NCI-H2081 (cell line): ENCODE measurements at regions not wholly inside any gene's neighbourhood (a gene's known extent, or its start where the extent isn't known, plus 50 kb on each side); places are given as distances from the start of the nearest gene placed in this dataset.
A peak's percentile ranks its signal among the peaks of the same experiment; 100 is the strongest.
"Not testable (repeated sequence)": the region's sequence is repeated elsewhere in the genome, so short reads cannot be mapped to it uniquely, and the experiment has no call there.

Experiments
- DNase-seq, 2 experiments: peaks; one replicate each; lab custom pipeline; 2025; lab: John Stamatoyannopoulos, UW

DNA sequence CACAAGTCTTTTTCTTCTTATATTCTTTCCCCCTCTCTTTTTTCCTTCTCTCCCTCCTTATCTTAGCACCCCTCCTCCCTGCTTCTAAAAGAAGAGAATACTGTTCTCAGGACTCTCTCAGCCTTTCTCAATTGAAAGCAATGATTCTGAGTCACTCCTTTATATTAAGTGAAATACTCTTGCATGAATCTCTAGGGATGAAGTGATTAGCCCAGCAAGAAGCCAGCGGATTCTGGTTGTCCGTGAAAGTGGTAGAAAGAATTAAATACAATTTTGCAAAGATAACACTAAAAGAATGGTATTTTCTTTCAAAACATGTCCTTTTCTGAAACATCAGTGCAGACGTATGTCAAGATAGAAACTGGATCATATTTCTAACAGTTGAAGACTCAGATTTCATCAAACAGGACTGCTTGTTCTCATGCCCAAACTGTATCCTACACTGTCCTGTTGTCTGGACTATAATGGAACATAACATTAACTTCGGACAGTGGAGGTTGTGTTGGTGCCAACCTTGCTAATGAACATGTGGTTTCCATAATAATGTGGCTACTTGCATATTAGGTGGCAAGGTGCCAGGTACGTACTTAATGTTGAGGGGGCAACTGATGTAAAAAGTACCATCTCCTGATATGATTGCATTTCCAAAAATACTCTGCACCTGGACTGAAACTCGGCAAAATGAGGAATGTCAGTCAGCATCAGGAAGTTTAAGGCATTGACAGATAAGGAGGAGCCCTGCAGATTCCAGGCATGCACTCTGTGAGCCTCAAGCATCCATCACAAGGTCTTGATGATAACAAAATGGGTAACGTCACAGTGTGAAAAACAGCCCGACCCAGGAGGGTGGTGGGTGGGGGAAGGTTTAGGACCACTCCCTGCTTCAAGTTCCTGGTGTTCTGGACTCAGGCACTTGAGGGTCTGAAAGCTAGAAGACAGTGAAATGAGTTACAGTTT is 357.2 kb downstream of the DLEU7 start:
- no peak for DNase-seq

DNA sequence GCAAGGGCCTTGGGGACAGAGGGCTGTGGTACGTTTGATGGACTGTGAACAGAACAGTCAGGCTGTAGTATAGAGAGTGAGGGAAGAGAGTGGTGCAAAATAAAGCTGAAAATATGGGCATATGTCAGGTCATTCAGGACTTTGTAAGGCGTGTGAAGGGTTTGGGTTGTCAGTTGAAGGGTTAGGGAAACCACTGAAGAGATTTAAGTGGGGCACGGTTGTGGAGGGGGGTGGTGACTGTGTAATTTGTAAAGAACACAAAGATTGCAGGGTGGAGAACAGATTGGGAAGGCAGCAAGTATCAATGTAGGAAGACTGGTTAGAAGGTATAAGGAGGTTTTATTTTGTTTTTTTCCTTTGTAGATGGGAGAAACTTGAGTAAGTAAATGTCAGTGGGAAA is 349.8 kb downstream of the DLEU7 start:
- no peak for DNase-seq

DNA sequence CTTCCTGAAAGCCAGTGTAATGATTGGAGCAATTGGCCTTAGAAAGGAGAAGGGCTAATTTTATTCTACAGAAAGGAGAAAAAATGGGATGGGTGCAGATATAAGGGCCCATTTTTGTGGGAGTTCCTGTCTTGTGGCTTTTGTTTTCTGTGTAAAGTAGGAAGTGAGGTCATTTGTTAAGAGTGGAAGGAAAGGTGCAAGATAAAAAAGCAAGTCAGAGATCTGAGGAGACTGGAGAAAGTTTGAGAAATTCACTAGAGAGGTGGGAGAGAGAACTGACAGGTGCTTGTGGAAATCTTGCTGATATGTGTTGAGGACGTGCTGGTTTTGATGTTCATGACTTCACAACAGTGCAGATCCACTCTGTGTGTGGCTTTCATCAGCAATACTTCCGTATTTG is 349.4 kb downstream of the DLEU7 start:
- DNase-seq: no peak

DNA sequence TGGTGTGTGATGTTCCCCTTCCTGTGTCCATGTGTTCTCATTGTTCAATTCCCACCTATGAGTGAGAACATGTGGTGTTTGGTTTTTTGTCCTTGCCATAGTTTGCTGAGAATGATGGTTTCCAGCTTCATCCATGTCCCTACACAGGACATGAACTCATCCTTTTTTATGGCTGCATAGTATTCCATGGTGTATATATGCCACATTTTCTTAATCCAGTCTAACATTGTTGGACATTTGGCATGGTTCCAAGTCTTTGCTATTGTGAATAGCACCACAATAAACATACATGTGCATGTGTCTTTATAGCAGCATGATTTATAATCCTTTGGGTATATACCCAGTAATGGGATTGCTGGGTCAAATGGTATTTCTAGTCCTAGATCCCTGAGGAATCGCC is 340.3 kb downstream of the DLEU7 start:
- DNase-seq: not testable (repeated sequence)

DNA sequence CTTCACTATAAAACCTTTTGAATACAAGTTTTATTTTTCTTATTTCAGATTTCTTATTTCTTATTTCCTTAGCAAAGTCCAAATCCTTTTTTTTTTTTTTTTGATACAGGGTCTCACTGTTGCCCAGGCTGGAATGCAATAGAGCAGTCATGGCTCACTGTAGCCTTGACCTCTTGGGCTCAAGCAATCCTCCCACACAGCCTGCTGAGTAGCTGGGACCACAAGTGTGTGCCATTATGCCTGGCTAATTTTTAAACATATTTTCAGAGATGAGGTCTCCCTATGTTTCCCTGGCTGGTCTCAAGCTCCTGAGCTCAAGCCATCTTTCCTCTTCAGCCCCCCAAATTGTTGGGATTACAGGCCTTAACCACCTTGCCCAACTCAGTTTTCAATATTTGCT is 334.3 kb downstream of the DLEU7 start:
- DNase-seq: no peak

DNA sequence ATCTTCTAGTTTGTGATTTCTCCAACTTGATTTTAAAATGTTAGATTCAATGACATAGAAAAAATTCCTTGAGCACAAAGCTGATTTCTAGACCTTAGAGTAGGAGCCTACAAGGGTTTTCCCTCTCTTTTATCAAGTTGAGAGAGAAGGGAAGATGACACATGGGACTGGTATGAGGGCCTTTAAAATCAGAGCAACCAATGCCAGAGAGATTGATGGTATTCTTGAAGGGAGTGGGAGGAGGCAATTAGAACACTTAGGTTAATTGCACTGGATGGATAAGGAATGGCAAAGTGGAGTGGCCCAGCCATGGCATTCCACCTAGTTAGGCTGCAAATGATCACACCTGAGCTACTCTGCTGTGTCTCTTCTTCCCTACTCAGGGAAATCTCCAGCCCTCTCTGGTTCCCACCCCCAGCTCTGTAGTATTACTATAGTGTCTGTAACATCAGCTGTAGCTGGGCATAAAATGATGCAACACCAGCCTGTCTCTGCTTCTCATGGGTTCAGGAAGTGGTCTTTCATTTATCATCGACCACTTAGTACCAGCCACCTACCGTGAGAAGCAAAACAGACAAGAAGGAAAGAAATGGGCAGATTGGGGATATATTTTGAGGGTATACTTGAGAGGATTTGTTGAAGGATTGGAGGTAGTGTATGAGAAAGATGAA is 333.6 kb downstream of the DLEU7 start:
- no peak for DNase-seq

DNA sequence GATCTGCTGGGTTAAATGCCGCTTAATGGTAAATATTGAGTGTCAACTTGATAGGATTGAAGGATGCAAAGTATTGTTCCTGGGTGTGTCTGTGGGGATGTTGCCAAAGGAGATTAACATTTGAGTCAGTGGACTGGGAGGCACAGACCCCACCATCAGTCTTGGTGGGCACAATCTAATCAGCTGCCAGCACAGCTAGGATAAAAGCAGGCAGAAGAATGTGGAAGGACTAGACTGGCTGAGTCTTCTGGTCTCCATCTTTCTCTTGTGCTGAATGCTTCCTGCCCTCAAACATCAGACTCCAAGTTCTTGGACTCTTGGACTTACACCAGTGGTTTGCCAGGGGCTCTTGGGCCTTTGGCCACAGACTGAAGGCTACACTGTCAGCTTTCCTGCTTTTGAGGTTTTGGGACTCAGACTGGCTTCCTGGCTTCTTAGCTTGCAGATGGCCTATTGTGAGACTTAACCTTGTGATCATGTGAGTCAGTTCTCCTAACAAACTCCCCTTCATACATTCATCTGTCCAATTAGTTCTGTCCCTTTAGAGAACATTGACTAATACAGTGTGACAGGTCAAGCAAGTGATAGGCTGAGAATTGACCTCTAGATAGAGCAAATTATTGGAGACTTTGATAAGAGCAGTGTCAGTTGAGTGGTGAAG is 332.5 kb downstream of the DLEU7 start:
- not testable (repeated sequence) for DNase-seq

DNA sequence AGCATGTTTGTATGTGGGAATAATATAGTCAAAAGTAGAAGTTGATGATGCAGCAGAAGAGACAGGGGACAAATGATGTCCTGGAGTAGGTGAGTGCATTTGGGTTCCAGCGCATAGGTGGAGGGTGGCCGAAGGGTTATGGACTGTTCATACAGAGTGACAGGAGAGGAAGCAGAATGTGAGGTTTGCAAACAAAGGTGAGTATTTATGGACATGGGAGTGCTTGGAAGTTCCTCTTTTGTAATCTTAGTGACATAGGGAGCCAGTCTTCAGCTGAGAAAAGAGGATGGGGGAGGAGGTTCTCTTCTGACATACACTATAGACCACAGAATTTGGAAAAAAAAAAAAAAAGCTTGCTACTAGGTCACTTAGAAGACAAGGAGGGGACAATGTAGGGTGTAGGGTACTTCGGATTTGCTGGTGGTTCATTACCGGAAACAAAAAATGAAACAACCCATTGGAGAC is 331.6 kb downstream of the DLEU7 start:
- DNase-seq: no peak

DNA sequence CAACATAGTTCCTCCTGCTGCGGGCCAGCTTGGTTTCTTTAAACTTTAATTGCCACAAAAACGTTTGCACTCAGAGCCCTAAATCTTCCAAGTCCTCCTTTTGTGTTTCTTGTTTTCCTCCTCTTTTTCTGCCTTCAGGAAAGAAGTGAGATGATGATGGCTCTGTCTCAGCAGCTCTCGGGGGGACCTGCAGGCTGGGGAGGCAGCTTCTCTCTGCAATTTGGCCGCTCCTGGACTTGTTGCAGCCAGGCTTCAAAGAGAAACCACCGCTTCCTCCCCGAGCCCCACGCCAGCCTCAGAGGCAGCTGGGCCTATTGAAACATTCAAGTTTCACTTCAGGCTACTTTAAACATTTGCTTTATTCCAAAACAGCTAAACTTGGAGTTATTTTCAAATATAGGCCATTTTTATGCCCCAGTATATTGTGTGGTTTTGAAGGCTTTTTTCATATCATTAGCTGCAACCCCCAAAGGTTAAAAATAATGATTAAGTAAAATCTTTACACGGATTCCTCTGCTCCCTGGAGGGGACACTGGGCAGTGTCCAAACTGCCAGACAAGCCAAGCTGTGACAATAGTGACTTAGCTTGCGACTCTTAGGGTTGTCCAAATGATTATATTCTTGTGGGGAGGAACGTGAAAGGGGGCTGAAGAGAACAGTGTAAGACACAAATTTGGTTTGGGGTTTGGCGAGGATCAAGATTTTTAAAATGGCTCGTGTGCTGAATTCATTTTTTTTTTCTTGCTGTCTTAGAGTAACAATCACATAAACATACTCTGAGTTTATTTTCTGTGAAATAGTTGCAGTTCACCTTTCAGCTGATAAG is 330.8 kb downstream of the DLEU7 start:
- peak; percentile 12 to 14 for DNase-seq

DNA sequence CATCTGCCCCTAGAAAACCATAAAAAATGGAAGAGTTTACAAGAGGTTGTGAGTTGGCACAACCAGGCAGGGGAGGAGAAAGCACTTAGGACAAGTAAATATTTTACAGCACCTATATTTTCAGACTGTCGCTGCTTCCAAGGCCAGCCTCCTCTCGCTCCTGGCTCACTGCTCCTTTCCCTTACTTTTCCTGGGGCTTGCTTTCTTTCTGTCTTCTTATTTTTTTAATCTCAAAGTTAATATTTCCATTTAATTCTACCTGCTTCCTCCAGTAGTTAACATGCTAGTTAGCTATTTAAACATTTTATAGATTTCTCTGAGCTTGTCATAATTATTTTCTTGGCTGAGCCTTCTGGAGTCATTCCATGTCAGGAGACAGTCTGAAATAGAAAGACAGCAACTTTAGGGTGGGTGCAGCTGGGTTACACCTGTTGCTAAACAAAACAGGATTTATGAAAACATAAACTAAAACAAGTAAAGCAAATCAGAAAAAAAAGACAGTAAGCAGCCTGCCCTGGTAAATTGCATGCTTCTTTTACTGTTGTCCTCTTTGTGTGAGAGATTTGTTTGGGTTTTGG is 330.1 kb downstream of the DLEU7 start:
- DNase-seq: peak in 1 of 2 experiments; percentile 27

DNA sequence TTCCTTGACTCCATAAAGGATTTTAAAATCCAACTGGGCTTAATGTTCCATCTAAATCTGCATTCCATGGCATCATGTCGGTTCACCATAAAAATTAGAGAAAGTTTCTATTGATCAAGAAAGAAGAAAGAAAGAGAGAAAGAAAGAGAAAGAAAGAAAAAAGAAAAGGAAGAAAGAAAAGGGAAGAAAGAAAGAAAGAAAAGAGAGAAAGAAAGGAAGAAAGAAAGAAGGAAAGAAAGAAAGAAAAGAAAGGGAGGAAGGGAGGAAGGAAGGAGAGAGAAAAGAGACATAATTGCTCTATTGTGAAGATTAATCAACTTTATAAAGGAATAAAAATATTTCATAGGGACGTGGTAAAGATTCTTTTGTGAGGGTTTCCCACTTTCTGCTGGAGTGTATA is 329.2 kb downstream of the DLEU7 start:
- DNase-seq: no peak

DNA sequence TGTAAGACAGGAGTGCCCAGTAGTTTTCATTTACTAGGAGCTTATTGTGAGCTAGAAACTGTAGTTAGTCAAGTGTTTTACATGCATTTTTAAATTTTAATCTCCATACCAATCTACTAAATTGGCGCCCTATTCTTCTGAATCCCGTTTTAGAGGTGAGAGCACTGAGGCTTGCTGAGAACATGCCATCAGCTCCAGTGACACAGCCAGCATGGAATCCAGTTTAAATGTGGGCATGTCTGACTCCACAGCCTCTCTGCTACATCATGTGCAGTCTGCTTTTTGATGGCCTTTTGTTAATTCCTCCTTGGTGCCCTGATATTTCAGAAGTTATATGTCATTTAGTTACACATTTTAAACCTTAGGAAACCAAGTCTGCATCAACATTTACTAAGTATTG is 325.4 kb downstream of the DLEU7 start:
- DNase-seq: no peak

DNA sequence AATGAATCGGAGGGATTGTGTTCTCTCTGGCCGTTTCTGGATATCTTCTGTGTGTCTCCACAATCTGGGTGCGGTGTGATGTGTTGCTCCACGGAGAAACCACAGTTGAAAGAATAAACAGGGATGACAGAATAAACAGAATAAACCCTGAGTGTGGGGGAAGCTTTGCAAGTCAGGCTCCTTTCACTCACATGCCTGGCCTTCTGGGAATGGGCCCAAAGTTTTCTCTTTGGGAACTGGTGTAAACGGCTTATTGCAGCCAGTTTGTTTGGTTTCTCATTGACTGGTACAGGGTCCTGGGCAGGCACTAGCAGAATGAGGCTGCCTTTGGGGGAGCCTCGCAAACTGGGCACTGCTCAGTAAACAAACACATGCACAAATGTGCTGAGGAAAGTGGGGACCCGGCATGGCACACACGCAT is 324.7 kb downstream of the DLEU7 start:
- DNase-seq: no peak

DNA sequence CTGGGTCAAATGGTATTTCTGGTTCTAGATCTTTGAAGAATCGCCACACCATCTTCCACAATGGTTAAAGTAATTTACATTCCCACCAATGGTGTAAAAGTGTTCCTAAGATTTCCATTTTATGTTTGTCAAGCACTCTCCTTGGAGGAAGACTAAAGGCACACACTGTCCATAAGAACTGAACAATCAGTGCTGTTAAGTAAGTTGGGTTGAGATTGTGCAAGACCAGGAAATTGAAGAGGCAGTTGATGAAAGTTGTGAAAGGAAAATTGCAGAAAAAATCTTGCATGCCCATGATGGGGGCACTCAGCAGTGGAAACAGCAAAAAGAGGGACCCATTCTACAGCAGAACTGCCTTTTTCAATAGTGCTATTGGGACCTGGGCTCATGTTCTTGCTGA is 323.6 kb downstream of the DLEU7 start:
- DNase-seq: no peak

DNA sequence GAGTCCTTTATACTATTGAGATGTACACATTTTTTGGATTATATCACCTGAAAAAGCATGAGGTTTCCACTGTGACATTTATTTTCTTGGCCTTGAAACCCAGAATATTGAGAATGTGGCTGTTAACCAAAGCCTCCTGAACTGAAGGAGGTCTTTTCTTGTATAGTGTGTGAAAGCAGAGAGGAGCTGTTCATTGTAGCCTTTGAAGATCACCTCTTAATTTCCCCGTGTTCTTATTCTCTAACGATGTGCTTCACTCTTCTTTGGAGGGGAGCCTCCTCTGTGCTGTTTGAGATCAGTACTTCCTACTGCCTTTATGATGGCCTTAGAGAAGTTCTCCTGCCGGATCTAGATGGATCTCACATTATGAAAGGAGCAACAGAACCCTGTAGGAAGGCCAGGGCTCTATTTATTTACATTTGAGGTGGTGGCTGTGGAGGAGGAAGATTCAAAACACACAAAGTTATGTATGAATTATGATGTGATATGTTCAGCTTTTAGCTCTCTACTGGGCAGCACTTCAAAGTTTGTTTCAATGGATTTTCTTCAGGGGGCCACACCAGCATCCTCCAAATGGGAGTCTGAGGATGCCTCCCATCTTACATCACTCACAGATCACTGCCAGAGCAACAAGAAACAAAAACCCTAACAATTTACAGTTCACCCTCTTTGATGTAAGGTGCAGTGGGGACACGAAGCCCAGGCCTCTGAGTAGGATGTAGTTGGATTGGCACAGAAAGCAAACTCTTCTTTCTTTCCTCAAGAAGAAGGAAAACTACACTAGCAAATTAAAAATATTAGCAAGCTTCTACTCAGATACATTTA is 322.3 kb downstream of the DLEU7 start:
- no peak for DNase-seq

DNA sequence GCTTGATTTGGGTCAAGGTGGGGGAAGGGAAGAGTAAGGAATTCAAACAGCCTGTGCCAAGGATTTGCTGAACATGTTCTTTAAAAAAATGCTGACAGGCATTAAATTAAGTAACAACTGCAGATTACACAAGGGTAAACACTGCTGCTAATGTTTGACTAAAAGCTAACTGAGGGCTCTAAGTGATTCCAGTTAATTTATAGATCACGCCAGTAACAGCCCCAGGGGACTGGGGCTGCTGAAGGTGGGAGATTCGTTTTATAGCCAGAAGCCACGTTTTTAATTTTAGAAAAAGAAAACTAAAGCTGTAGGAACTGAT is 321.7 kb downstream of the DLEU7 start:
- DNase-seq: no peak

DNA sequence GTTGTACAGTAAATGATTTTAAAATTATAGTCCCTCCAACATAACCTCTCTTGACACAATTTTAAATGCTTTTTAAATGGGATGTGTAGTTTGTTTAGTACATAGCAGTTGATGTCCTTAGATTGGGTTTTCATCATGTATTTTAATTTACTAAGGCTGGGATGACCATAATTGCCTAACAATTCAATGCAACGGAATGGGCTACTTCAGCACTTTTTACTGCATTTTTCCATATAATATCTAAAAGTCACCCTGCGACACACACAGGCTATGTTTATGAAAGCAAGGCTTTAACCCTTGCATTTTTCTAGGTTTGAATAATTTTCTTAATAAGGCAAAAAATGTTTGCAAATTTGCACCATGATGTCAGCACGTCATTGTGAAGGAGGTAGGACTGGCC is 321.0 kb downstream of the DLEU7 start:
- no peak for DNase-seq

DNA sequence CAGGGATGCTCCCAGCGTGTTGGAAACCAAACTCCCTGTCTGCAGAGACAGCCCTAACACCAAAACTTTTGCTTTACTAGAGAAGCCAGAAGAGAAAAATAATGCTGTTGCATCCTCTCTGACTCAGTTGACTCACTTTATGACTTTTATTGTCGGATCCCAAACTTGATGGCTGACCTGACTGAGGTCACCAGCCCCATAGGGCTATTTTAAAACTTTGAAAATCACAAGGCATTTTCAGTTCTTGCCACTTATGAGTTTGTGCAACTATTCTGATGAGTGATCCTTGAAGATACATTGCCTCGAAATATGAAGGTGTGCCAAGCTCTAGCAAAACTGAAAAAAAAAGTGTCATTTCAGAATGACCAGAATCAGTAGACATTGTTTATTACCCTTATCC is 320.2 kb downstream of the DLEU7 start:
- DNase-seq: no peak

DNA sequence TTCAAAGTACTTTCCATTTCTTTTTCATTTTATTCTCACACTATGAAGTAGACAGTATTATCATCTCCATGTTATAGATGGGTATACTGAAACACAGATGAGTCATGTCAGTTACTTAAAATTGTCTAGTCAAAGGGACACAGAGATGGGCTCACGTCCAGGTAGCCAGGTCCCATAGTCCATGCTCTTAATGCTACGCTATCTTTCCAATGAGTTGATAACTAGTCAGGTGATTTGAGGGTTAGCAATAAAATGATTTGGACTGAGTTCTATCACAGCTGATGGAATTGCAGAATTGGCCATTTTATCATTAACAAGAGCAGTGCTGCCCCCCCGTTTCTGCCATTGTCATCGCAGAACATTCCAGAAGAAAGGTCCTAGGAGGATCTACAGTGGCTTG is 318.9 kb downstream of the DLEU7 start:
- no peak for DNase-seq

DNA sequence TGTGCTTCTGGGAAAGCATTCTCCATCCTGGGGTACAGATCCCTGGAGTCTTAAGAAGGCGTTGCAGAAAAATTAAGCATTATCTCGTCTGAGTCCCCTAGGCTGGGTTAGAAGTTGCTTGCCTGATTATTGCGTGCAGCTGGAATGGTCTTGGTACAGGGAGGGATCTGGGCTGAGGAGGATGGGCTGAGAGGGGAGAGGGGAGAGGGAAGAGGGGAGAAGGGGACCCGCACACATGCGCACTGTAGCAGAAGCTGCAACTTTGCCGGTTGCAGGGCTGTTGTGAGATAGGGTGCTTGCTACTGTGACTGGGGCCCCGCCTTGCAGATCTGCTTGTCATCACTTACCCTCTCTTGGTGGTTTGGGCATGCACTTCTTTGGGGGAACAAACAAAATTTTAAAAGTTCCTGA is 316.8 kb downstream of the DLEU7 start:
- DNase-seq: no peak

DNA sequence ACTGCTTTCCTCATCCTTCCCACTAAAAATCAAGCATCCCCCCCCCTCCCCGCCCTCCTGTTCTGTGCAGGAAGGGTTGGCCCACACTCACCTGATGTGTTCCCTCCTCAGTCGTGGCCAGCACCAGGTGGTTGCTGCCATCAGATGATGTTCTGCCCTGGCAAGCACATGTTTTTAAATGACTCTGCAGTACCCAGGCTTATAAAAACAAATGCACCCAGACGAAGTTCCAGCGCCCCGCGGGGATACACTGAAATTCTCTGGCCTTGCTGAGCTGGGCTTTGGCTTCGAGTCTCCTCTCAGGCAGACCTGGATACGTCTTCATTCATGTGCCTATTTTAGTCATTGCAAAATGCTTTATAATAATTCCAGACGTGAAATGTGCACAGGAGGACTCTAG is 316.3 kb downstream of the DLEU7 start:
- DNase-seq: peak in 1 of 2 experiments; percentile 52
